ENCODE measurements at regions not wholly inside any gene's neighbourhood (a gene's known extent, or its start where the extent isn't known, plus 50 kb on each side); places are given as distances from the start of the nearest gene placed in this dataset.
A peak's percentile ranks its signal among the peaks of the same experiment; 100 is the strongest.

- Mint-ChIP-seq H3K9me3 (ENCODE audit: insufficient read depth) (no peaks in the 10 kb centered on the region), H3K4me1 (peaks cover 56% of the 10 kb centered on the region), H3K27me3 (no peaks in the 10 kb centered on the region), H3K27ac (peak overlapping the region; percentile 32), H3K4me3 (no peak overlapping the region)
- no peak overlapping the region for H3K27ac ChIP-seq (ENCODE audit: low read length in 2 of 2)
- no peak overlapping the region for H2AFZ ChIP-seq (ENCODE audit: insufficient read depth, low read depth, low read length, poor library complexity, severe bottlenecking)
- ATAC-seq (ENCODE audit: low read depth) (no peak), DNase-seq (no peak)
- ChIA-PET POLR2A (no interaction called here), CTCF (interaction anchor here (0.8 to 1.0 kb wide), 2 partner anchors 11 to 69 kb away, joined by 3 read pairs; no protein-coding TSS in a partner anchor)
- TF ChIP-seq CTCF (IDR thresholded peaks at IDR 0.05) (no peak), EZH2 (IDR thresholded peaks at IDR 0.05; ENCODE audit: borderline replicate concordance, insufficient read depth, low read depth, low read length, poor library complexity, severe bottlenecking) (no peak)
- no peak overlapping the region for H3K9ac ChIP-seq (ENCODE audit: low read length)
- no peak overlapping the region for H3K4me2 ChIP-seq (replicated peaks; ENCODE audit: low read depth, low read length, poor library complexity, severe bottlenecking)
- H4K20me1 ChIP-seq (ENCODE audit: control insufficient read depth, insufficient read depth, low read length, poor library complexity, severe bottlenecking), result peaks cover 38% of the 10 kb centered on the region
- no peaks in the 10 kb centered on the region for H3K27me3 ChIP-seq (replicated peaks in 1 of 4; ENCODE audit: control extremely low read depth in 1 of 4, control insufficient read depth in 3 of 4, insufficient read depth in 4 of 4, low read length in 3 of 4)
- 100% methylated on average over 1 of the region's 4 CpGs for WGBS (ENCODE audit: insufficient coverage)
- peaks cover 89% of the 10 kb centered on the region for H3K79me2 ChIP-seq (ENCODE audit: control insufficient read depth, insufficient read depth, low read length)
- no peaks in the 10 kb centered on the region for H3K9me3 ChIP-seq (ENCODE audit: control extremely low read depth in 1 of 3, control insufficient read depth in 2 of 3, insufficient read depth in 1 of 3, low read length in 2 of 3)
- H3K4me1 ChIP-seq (ENCODE audit: control insufficient read depth in 2 of 2, insufficient read depth in 2 of 2, low read length in 2 of 2), result peaks cover 13 to 16% of the 10 kb centered on the region in 2 donors
- peaks cover 0 to 30% of the 10 kb centered on the region in 2 experiments for H3K36me3 ChIP-seq (replicated peaks in 1 of 2; ENCODE audit: control extremely low read depth in 1 of 2, control insufficient read depth in 1 of 2, extremely low read depth in 1 of 2, insufficient read depth in 2 of 2, low read length in 1 of 2)
- intact Hi-C loops (cut with micrococcal nuclease), result no loop called here
- no peak overlapping the region for H3K4me3 ChIP-seq (ENCODE audit: control extremely low read depth in 1 of 5, extremely low read depth in 1 of 5, insufficient read depth in 1 of 5, low read depth in 2 of 5, low read length in 4 of 5)
These were observed 173.4 kb upstream of the KLF14 start for GRCh38 chr7:130907439-130907838.

GRCh38 chr7:130908345-130909160 lies 174.5 kb upstream of the KLF14 start:
- Mint-ChIP-seq H3K27ac (no peak overlapping the region), H3K9me3 (ENCODE audit: insufficient read depth) (no peaks in the 10 kb centered on the region), H3K27me3 (no peaks in the 10 kb centered on the region), H3K4me3 (no peak overlapping the region), H3K4me1 (peaks cover 56% of the 10 kb centered on the region)
- H3K27ac ChIP-seq (ENCODE audit: low read length in 2 of 2), result no peak overlapping the region
- no peak for ATAC-seq (ENCODE audit: low read depth)
- CTCF ChIA-PET, result interaction anchor here (5.9 kb wide), 1 partner anchor 12 kb away, joined by 35 read pairs; no protein-coding TSS in a partner anchor
- H3K36me3 ChIP-seq (replicated peaks in 1 of 2; ENCODE audit: control extremely low read depth in 1 of 2, control insufficient read depth in 1 of 2, extremely low read depth in 1 of 2, insufficient read depth in 2 of 2, low read length in 1 of 2), result peaks cover 0 to 20% of the 10 kb centered on the region in 2 experiments
- H2AFZ ChIP-seq (ENCODE audit: insufficient read depth, low read depth, low read length, poor library complexity, severe bottlenecking), result no peak overlapping the region
- H3K4me1 ChIP-seq (ENCODE audit: control insufficient read depth in 2 of 2, insufficient read depth in 2 of 2, low read length in 2 of 2), result peaks cover 15 to 18% of the 10 kb centered on the region in 2 donors
- peaks cover 82% of the 10 kb centered on the region for H3K79me2 ChIP-seq (ENCODE audit: control insufficient read depth, insufficient read depth, low read length)
- 100% methylated on average over 1 of the region's 11 CpGs for WGBS (ENCODE audit: insufficient coverage)
- intact Hi-C loops (cut with micrococcal nuclease), result no loop called here
- TF ChIP-seq CTCF (IDR thresholded peaks at IDR 0.05), result no peak
- TF ChIP-seq EZH2 (IDR thresholded peaks at IDR 0.05; ENCODE audit: borderline replicate concordance, insufficient read depth, low read depth, low read length, poor library complexity, severe bottlenecking), result no peak
- POLR2A ChIA-PET, result no interaction called here
- peaks cover 35% of the 10 kb centered on the region for H4K20me1 ChIP-seq (ENCODE audit: control insufficient read depth, insufficient read depth, low read length, poor library complexity, severe bottlenecking)
- no peak overlapping the region for H3K4me3 ChIP-seq (ENCODE audit: control extremely low read depth in 1 of 5, extremely low read depth in 1 of 5, insufficient read depth in 1 of 5, low read depth in 2 of 5, low read length in 4 of 5)
- DNase-seq, result no peak
- H3K9me3 ChIP-seq (ENCODE audit: control extremely low read depth in 1 of 3, control insufficient read depth in 2 of 3, insufficient read depth in 1 of 3, low read length in 2 of 3), result no peaks in the 10 kb centered on the region
- no peak overlapping the region for H3K4me2 ChIP-seq (replicated peaks; ENCODE audit: low read depth, low read length, poor library complexity, severe bottlenecking)
- H3K9ac ChIP-seq (ENCODE audit: low read length), result no peak overlapping the region
- H3K27me3 ChIP-seq (replicated peaks in 1 of 4; ENCODE audit: control extremely low read depth in 1 of 4, control insufficient read depth in 3 of 4, insufficient read depth in 4 of 4, low read length in 3 of 4), result no peaks in the 10 kb centered on the region

All from B cell (primary cell).